HG03108 (cell line): ENCODE measurements at regions not wholly inside any gene's neighbourhood (a gene's known extent, or its start where the extent isn't known, plus 50 kb on each side); places are given as distances from the start of the nearest gene placed in this dataset.

Source experiments
- ATAC-seq: cut with Tn5 transposase; IDR thresholded peaks from one replicate; pipeline ENCODE4 v1.9.1; 2021; ENCODE audit warnings: moderate library complexity; ENCODE audit not compliant: unreplicated experiment

DNA sequence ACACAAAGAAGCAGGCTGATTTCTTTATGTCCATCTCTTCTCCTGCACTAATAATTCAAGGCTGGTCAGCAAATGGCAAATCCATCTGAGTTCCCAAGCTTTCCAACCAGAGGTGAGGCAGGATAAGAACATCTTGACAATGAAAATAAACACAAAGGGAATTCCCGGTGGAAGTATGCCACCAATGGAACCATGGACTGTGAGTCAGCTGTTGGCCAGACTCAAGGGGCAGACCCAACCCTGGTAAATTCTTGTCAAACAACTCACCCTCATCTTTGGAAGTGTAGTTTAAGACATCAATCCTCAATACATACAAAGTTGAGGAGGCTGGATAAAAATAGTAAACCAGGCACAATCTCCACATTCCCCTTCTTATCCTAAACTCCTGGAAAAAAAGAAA lies 74.3 kb upstream of the CES5A start:
- ATAC-seq, result no peak

GRCh38 chr16:55948230-55948629 lies 73.1 kb upstream of the CES5A start:
- ATAC-seq, result no peak

DNA sequence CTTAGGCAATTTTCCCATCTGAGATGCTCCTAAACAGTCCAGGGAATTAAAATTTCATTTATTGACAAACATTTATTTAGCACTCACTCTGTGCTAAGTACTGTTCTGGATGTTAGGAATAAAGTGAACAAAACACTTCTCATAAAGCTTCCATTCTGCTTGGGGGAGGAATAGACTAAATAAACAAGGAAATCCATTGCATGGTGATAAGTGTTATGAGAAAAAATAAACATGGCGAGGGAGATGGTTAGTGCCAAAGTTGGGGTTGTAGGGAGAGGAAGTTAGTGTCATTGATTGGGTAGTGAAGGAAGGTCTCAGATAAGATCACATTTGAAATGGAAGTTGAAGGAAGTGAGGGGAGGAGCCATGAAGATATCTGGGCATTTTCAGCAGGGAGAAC lies 72.2 kb upstream of the CES5A start:
- no peak for ATAC-seq

DNA sequence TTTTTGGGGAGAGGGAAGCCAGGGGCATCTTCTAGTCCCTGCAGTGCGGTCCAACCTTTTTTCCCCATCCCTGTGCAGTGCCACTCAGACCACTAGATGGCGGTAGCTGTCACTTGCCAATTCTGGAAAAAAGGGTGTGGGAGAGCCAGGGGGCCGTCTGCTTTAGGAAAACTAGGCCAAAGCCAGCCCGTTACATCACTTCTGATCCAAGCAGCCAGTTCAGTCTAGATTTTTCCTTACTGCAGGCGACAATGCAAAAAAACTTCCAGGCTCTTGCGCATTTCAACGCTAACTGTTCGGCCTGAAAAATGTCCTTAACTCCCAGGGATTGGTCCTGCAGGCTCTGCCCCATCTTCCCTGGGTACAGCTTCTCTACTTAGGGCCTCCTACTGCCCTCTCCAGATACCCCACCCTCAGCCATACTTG lies 69.2 kb upstream of the CES5A start:
- ATAC-seq, result no peak

DNA sequence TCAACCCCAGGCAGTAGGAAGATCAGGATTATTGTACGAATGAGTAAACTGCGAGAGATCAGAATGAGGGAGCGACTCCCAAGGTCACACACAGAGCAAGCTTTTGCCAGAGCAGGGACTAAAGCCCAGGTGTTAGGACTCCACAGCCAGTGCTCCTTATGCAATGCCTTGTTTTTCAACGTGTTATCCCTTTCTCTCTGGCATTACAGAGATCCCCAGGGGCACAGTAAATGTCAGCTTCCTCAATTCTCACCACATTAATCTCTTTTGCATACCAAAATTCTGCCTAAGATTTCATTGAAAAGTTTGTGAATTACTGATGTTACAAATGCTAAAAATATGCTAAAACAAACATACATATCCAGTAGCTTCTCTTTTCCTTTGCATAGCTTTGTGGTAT lies 68.1 kb upstream of the CES5A start:
- no peak for ATAC-seq

DNA sequence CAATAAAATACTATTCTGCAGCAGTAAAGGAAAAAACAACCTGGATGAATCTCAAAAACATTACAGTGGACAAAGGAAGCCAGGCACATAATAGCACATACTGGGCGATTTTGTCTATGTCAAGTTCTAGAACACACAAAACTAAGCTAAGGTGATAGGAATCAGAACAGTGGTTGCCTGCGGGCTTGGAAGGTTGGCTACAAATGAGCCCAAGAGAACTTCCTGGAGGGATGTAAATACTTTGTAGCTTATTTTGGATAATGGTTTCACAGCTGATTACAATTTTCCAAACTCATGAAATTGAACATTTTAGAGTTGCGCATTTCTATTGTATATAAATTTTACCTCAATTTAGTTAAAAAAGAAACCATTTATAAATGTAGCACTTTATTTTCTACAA lies 67.6 kb upstream of the CES5A start:
- ATAC-seq, result no peak

GRCh38 chr16:55941552-55941951 lies 66.4 kb upstream of the CES5A start:
- ATAC-seq, result no peak

GRCh38 chr16:55938126-55938525 lies 63.0 kb upstream of the CES5A start:
- ATAC-seq, result no peak

DNA sequence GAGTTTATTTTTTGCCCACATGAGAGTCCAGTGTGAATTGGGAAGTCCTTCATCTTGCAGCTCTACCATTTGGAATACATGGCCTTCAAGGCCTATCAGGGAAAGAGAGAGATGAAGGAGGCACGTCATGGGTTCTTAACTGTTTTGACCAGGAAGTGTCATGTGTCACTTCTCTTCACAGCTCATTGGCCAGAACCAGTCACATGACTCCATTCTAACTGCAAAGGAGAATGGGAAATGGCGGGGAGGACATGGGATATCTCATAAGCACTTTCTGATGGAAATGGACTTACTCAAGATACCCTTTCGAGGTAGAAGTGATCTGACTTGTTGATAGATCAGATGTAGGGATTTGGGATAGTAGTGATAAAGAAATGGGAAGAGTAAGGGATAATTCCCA lies 57.9 kb upstream of the CES5A start:
- ATAC-seq, result no peak

GRCh38 chr16:55930036-55930435 lies 54.9 kb upstream of the CES5A start:
- no peak for ATAC-seq

- ATAC-seq, result no peak
These were observed 54.0 kb upstream of the CES5A start for GRCh38 chr16:55929181-55929580.

DNA sequence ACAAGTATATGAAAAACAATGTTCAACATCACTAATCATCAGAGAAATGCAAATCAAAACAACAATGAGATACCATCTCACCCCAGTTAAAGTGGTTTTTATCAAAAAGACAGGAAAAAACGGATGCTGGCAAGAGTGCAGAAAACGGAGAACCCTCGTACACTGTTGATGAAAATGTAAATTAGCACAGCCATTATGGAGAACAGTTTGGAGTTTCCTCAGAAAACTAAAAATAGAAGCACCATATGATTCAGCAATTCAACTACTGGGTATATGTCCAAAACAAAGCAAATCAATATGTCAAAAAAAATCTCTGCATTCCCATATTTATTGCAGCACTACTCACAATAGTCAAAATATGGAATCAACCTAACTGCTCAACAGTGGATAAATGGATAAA lies 50.1 kb upstream of the CES5A start:
- ATAC-seq, result no peak
